HepG2 (cell line): ENCODE measurements at regions not wholly inside any gene's neighbourhood (a gene's known extent, or its start where the extent isn't known, plus 50 kb on each side); places are given as distances from the start of the nearest gene placed in this dataset.
A peak's percentile ranks its signal among the peaks of the same experiment; 100 is the strongest.

Source experiments
- ATAC-seq: fragments of 200-7000 bp; cut with Tn5 transposase; 3 replicates; pipeline ENCODE4 v1.9.1; 2020; ENCODE audit warnings: mild to moderate bottlenecking, moderate library complexity
- BruUV-seq: library from RNA; stranded (reverse); fragments of 400-500 nt; replicated peaks from 2 replicates; lab custom pipeline; 2021; lab: Mats Ljungman, UMichigan
- CTCF ChIA-PET: fragments of 300-600 bp; formaldehyde crosslinking; extraction: SDS; loops from one replicate; lab custom pipeline; 2021; ENCODE audit warnings: low total read pairs, inconsistent platforms, low intra/inter-chr PET ratio; lab: Yijun Ruan, JAX
- POLR2A ChIA-PET: fragments of 350-600 bp; sonication (Branson Sonifier 250); formaldehyde crosslinking; loops from one replicate; lab custom pipeline; 2020; ENCODE audit warnings: antibody characterized with exemption, inconsistent platforms; lab: Yijun Ruan, JAX
- DNase-seq: peaks from one replicate; pipeline ENCODE4 v3.0.0-alpha.2; 2015; ENCODE audit warnings: low spot score
- FAIRE-seq: peaks from 3 replicates; lab custom pipeline; 2011; peaks lifted over from hg19 to GRCh38; lab: Jason Lieb, UNC
- H2AFZ ChIP-seq: one replicate; pipeline ENCODE4 v1.6.1; 2011; ENCODE audit warnings: low read length, inconsistent platforms
- H3K27ac ChIP-seq: fragments of 300-600 bp; 3 replicates; pipeline ENCODE4 v1.8.0; 2011; ENCODE audit warnings: mixed run types, mild to moderate bottlenecking, mixed read lengths, low read length, inconsistent platforms; ENCODE audit not compliant: insufficient read depth; ENCODE audit errors: extremely low read length
- H3K27me3 ChIP-seq, 2 experiments: fragments of 200-600 bp in 1 of 2; 2 replicates in 1 of 2; 3 replicates in 1 of 2; pipeline versions ENCODE4 v1.6.0 to v1.8.0; 2011; ENCODE audit warnings: low read length in 2 of 2, mild to moderate bottlenecking in 2 of 2, moderate library complexity in 2 of 2, inconsistent platforms in 1 of 2; ENCODE audit not compliant: insufficient read depth in 2 of 2, control insufficient read depth in 1 of 2
- H3K36me3 ChIP-seq, 2 experiments: fragments of 200-600 bp in 1 of 2; replicated peaks in 1 of 2; 2 replicates in 1 of 2; 3 replicates in 1 of 2; pipeline versions ENCODE4 v1.5.1 to v1.8.0; 2011; ENCODE audit warnings: low read length in 2 of 2, inconsistent platforms in 1 of 2; ENCODE audit not compliant: insufficient read depth in 2 of 2, control insufficient read depth in 1 of 2
- H3K4me1 ChIP-seq: 2 replicates; pipeline ENCODE4 v1.5.1; 2012; ENCODE audit warnings: low read length, inconsistent platforms; ENCODE audit not compliant: insufficient read depth
- H3K4me2 ChIP-seq: 2 replicates; pipeline ENCODE4 v1.6.0; 2011; ENCODE audit warnings: low read depth, low read length, inconsistent platforms
- H3K4me3 ChIP-seq, 3 experiments: fragments of 200-600 bp in 1 of 3; sonication (generic), shearing (Covaris generic) in 1 of 3; replicated peaks in 1 of 3; 2 replicates each; pipeline ENCODE4 v1.5.1; 2011 to 2016; ENCODE audit warnings: low read length in 3 of 3, inconsistent platforms in 2 of 3, low read depth in 2 of 3, mild to moderate bottlenecking in 2 of 3, control low read depth in 1 of 3, mixed read lengths in 1 of 3; ENCODE audit not compliant: insufficient read depth in 1 of 3
- H3K79me2 ChIP-seq: one replicate; pipeline ENCODE4 v1.6.1; 2011; ENCODE audit warnings: low read length, inconsistent platforms; ENCODE audit not compliant: insufficient read depth
- H3K9ac ChIP-seq: 2 replicates; pipeline ENCODE4 v1.6.0; 2011; ENCODE audit warnings: mild to moderate bottlenecking, low read depth, low read length, inconsistent platforms; ENCODE audit not compliant: insufficient read depth
- H3K9me3 ChIP-seq: 2 replicates; pipeline ENCODE4 v1.5.1; 2012; ENCODE audit warnings: mild to moderate bottlenecking, low read length
- H4K20me1 ChIP-seq: 2 replicates; pipeline ENCODE4 v1.6.0; 2011; ENCODE audit warnings: inconsistent platforms, mild to moderate bottlenecking, low read length, moderate library complexity; ENCODE audit not compliant: insufficient read depth
- FOXK2 ChIP-seq: fragments of 450-650 bp; IDR thresholded peaks from 2 replicates; pipeline ENCODE4 v1.6.1; 2016
- GTF3A ChIP-seq: sonication (generic); formaldehyde crosslinking; conservative IDR thresholded peaks from 2 replicates; pipeline ENCODE4 v1.4.0; 2020; ENCODE audit warnings: mild to moderate bottlenecking, missing genetic modification reagents
- HOXA5 ChIP-seq: sonication (generic); formaldehyde crosslinking; IDR thresholded peaks from 2 replicates; pipeline ENCODE4 v1.4.0; 2020; ENCODE audit warnings: missing genetic modification reagents
- KLF12 ChIP-seq: sonication (generic); formaldehyde crosslinking; IDR thresholded peaks from 2 replicates; pipeline ENCODE4 v1.4.0; 2020; ENCODE audit warnings: missing genetic modification reagents, borderline replicate concordance
- MEF2D ChIP-seq: sonication (generic); formaldehyde crosslinking; IDR thresholded peaks from 2 replicates; pipeline ENCODE4 v1.5.1; 2020; ENCODE audit warnings: mild to moderate bottlenecking, missing genetic modification reagents
- MYC ChIP-seq: sonication (generic); formaldehyde crosslinking; IDR thresholded peaks from 2 replicates; pipeline ENCODE4 v1.9.0; 2021; ENCODE audit warnings: missing genetic modification reagents, borderline replicate concordance
- NFRKB ChIP-seq: fragments of 450-650 bp; IDR thresholded peaks from 2 replicates; pipeline ENCODE4 v1.6.1; 2017
- RARG ChIP-seq: sonication (generic); formaldehyde crosslinking; IDR thresholded peaks from 2 replicates; pipeline ENCODE4 v1.4.0; 2020; ENCODE audit warnings: low read depth, mild to moderate bottlenecking, missing genetic modification reagents
- TGIF2 ChIP-seq: IDR thresholded peaks from 2 replicates; pipeline ENCODE4 v1.6.1; 2016; ENCODE audit warnings: control low read depth, missing compliant biosample characterization
- TOE1 ChIP-seq: sonication (generic); formaldehyde crosslinking; IDR thresholded peaks from 2 replicates; pipeline ENCODE4 v1.4.0; 2020; ENCODE audit warnings: mild to moderate bottlenecking, missing genetic modification reagents
- TRIM24 ChIP-seq: sonication (generic); formaldehyde crosslinking; IDR thresholded peaks from 2 replicates; pipeline ENCODE4 v1.8.0; 2022; ENCODE audit warnings: mild to moderate bottlenecking, missing genetic modification reagents
- ZNF468 ChIP-seq: sonication (generic); formaldehyde crosslinking; IDR thresholded peaks from 2 replicates; pipeline ENCODE4 v1.8.0; 2022; ENCODE audit warnings: mild to moderate bottlenecking, moderate library complexity, missing genetic modification reagents
- WGBS: methylation state at CpG from one replicate; pipeline ENCODE4 v1.1.6; 2017; ENCODE audit warnings: low lambda C conversion rate; 5-methylcytosine and 5-hydroxymethylcytosine counted together
- in situ Hi-C: cut with HindIII; loops from 2 replicates; pipeline ENCODE4 v1.10.0; 2017; ENCODE audit warnings: low pct_unique_long_range_greater_than_20kb; ENCODE audit not compliant: extremely low pct_ligation_motif_present
- intact Hi-C: fragments of 100-400 bp; cut with micrococcal nuclease; formaldehyde crosslinking; loops from one replicate; pipeline ENCODE4 v1.10.0; 2022; ENCODE audit not compliant: unreplicated experiment
- TF ChIP-seq, protein P1 (sequence below): sonication (generic); formaldehyde crosslinking; IDR thresholded peaks from 2 replicates; pipeline ENCODE4 v1.5.0; 2020; ENCODE audit warnings: mild to moderate bottlenecking, missing genetic modification reagents
- TF ChIP-seq, protein P2 (sequence below): sonication (generic); formaldehyde crosslinking; IDR thresholded peaks from 2 replicates; pipeline ENCODE4 v1.4.0; 2020; ENCODE audit warnings: mild to moderate bottlenecking, low read depth, missing genetic modification reagents

DNA sequence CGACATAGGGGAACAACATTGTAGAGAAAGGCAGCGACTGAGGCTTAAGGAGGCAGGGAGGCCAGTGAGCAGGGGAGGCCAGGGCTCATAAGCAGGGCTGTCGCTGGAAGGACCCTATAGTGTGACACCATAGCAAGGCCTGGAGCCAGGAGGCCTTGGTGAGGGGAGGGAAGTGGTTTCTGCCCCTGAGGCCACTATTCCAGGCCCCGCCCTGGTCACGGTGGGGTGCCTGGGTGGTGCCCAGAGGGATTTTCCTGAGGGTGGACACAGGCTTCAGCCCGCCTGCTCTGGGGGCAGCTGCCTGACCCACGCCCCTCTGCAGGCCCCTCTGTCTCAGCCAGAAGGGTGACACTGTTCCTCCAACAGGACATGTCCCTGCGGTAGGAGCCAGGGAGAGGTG, 147.8 kb upstream of the IQSEC1 start:
- in situ Hi-C loops, result no loop called here
- ChIA-PET CTCF (no interaction called here), POLR2A (no interaction called here)
- H3K27ac ChIP-seq, result no peak overlapping the region
- no peak overlapping the region for H3K4me3 ChIP-seq
- peaks cover 2% of the 10 kb centered on the region for H3K79me2 ChIP-seq
- no peak for FAIRE-seq
- intact Hi-C loops, result no loop called here
- ATAC-seq, result no peak
- no peaks in the 10 kb centered on the region for H3K9me3 ChIP-seq
- H3K9ac ChIP-seq, result no peak overlapping the region
- WGBS, result 95% methylated on average over 3 of the region's 8 CpGs
- TF ChIP-seq, protein P1, sequence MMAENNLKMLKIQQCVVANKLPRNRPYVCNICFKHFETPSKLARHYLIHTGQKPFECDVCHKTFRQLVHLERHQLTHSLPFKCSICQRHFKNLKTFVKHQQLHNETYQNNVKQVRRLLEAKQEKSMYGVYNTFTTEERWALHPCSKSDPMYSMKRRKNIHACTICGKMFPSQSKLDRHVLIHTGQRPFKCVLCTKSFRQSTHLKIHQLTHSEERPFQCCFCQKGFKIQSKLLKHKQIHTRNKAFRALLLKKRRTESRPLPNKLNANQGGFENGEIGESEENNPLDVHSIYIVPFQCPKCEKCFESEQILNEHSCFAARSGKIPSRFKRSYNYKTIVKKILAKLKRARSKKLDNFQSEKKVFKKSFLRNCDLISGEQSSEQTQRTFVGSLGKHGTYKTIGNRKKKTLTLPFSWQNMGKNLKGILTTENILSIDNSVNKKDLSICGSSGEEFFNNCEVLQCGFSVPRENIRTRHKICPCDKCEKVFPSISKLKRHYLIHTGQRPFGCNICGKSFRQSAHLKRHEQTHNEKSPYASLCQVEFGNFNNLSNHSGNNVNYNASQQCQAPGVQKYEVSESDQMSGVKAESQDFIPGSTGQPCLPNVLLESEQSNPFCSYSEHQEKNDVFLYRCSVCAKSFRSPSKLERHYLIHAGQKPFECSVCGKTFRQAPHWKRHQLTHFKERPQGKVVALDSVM (CRISPR knock-in tag), result peak; percentile 74; the same call in 1 of the 2 replicates
- no peak for TF ChIP-seq FOXK2
- TF ChIP-seq MYC (CRISPR knock-in tag), result no peak
- DNase-seq, result no peak
- no peak overlapping the region for H3K4me2 ChIP-seq
- H3K36me3 ChIP-seq, result peaks cover 0 to 12% of the 10 kb centered on the region in 2 experiments; a peak in 1 of 5 replicates
- no TSS peak for BruUV-seq
- no peaks in the 10 kb centered on the region; the same call in 1 of the 2 replicates for H4K20me1 ChIP-seq
- H2AFZ ChIP-seq, result no peak overlapping the region
- peaks cover 32% of the 10 kb centered on the region for H3K4me1 ChIP-seq
- H3K27me3 ChIP-seq, result no peaks in the 10 kb centered on the region

DNA sequence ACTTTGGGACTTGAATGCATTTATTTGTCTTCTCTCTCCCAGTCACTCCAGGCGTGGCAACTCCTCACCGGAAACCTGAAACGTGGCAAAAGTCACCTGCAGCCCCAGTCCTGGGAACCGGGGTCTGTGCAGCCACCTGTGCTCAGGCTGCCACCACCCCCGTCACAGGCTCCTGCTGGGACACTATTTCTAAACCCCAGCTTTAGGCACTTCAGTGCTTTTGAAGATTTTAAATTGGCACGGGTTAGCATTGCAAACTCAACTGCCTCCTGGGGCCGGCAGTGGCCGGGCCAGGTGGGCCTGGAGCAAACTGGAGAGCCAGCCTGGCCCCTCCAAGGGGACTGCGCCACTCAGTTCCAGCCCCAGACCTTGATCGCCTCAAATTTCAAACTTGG, 146.7 kb upstream of the IQSEC1 start:
- 95% methylated on average over 7 of the region's 10 CpGs for WGBS
- Histone ChIP-seq H3K4me3 (no peak overlapping the region), H3K79me2 (peaks cover 2% of the 10 kb centered on the region), H3K36me3 (peaks cover 2 to 12% of the 10 kb centered on the region in 2 experiments; a peak in 1 of 5 replicates), H3K4me1 (peaks cover 21% of the 10 kb centered on the region), H3K9ac (no peak overlapping the region), H3K27ac (no peak overlapping the region), H3K4me2 (no peak overlapping the region), H3K27me3 (no peaks in the 10 kb centered on the region), H3K9me3 (no peaks in the 10 kb centered on the region), H2AFZ (no peak overlapping the region), H4K20me1 (no peaks in the 10 kb centered on the region; the same call in 1 of the 2 replicates)
- ATAC-seq (no peak), DNase-seq (no peak), FAIRE-seq (no peak)
- ChIA-PET POLR2A (no interaction called here), CTCF (no interaction called here)
- BruUV-seq, result no TSS peak
- in situ Hi-C loops, result no loop called here
- intact Hi-C loops, result no loop called here
- TF ChIP-seq RARG (CRISPR knock-in tag), result no peak
- TF ChIP-seq HOXA5 (CRISPR knock-in tag), result no peak
- no peak for TF ChIP-seq TGIF2
- TF ChIP-seq MEF2D (CRISPR knock-in tag), result no peak
- TF ChIP-seq KLF12 (CRISPR knock-in tag), result no peak
- TF ChIP-seq, protein P2, sequence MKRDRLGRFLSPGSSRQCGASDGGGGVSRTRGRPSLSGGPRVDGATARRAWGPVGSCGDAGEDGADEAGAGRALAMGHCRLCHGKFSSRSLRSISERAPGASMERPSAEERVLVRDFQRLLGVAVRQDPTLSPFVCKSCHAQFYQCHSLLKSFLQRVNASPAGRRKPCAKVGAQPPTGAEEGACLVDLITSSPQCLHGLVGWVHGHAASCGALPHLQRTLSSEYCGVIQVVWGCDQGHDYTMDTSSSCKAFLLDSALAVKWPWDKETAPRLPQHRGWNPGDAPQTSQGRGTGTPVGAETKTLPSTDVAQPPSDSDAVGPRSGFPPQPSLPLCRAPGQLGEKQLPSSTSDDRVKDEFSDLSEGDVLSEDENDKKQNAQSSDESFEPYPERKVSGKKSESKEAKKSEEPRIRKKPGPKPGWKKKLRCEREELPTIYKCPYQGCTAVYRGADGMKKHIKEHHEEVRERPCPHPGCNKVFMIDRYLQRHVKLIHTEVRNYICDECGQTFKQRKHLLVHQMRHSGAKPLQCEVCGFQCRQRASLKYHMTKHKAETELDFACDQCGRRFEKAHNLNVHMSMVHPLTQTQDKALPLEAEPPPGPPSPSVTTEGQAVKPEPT (CRISPR knock-in tag), result no peak
- no peak for TF ChIP-seq TRIM24
- no peak for TF ChIP-seq ZNF468
- TF ChIP-seq GTF3A (CRISPR knock-in tag), result no peak
- no peak for TF ChIP-seq NFRKB
- TF ChIP-seq TOE1, result no peak
